A673 (cell line): ENCODE measurements at regions not wholly inside any gene's neighbourhood (a gene's known extent, or its start where the extent isn't known, plus 50 kb on each side); places are given as distances from the start of the nearest gene placed in this dataset.

Experiments
- BruUV-seq: library from RNA; stranded (reverse); fragments of 400-500 nt; replicated peaks from 2 replicates; lab custom pipeline; 2021; lab: Mats Ljungman, UMichigan
- CTCF ChIA-PET: fragments of 300-600 bp; sonication (Branson Sonifier 250); formaldehyde crosslinking; loops from one replicate; lab custom pipeline; 2022; ENCODE audit warnings: antibody characterized with exemption; lab: Charles Lee
- POLR2A ChIA-PET: fragments of 300-600 bp; sonication (Branson Sonifier 250); formaldehyde crosslinking; loops from one replicate; lab custom pipeline; 2022; ENCODE audit warnings: antibody characterized with exemption; ENCODE audit not compliant: low non-redundant PET; lab: Charles Lee
- DNase-seq: peaks from one replicate; pipeline ENCODE4 v3.0.0-alpha.2; 2015; ENCODE audit warnings: low spot score
- H3K27ac ChIP-seq: fragments of 200-600 bp; sonication (generic); 2 replicates; pipeline ENCODE4 v1.5.1; 2016; ENCODE audit warnings: mixed run types, low read depth, mild to moderate bottlenecking, mixed read lengths, antibody characterized with exemption, low read length; ENCODE audit not compliant: poor library complexity, severe bottlenecking
- H3K27me3 ChIP-seq: fragments of 200-600 bp; sonication (generic); replicated peaks from 2 replicates; pipeline ENCODE4 v1.6.1; 2017; ENCODE audit warnings: mixed run types, low read depth, mild to moderate bottlenecking, mixed read lengths, antibody characterized with exemption, low read length; ENCODE audit not compliant: insufficient read depth, poor library complexity
- H3K36me3 ChIP-seq: fragments of 200-600 bp; sonication (generic); 2 replicates; pipeline ENCODE4 v1.6.1; 2016; ENCODE audit warnings: mixed run types, mild to moderate bottlenecking, mixed read lengths, antibody characterized with exemption, low read length; ENCODE audit not compliant: insufficient read depth, poor library complexity, severe bottlenecking
- H3K4me1 ChIP-seq: fragments of 200-600 bp; sonication (generic); 2 replicates; pipeline ENCODE4 v1.6.1; 2017; ENCODE audit warnings: mixed run types, mild to moderate bottlenecking, mixed read lengths, antibody characterized with exemption, low read length; ENCODE audit not compliant: insufficient read depth, poor library complexity, severe bottlenecking
- H3K4me3 ChIP-seq: fragments of 200-600 bp; sonication (generic); 2 replicates; pipeline ENCODE4 v1.5.1; 2016; ENCODE audit warnings: low read depth, mixed run types, mild to moderate bottlenecking, mixed read lengths, low read length; ENCODE audit not compliant: poor library complexity, severe bottlenecking
- H3K9me3 ChIP-seq: fragments of 200-600 bp; sonication (generic); 2 replicates; pipeline ENCODE4 v1.6.1; 2016; ENCODE audit warnings: mixed run types, low read depth, mild to moderate bottlenecking, mixed read lengths, antibody characterized with exemption, low read length; ENCODE audit not compliant: poor library complexity, severe bottlenecking
- CTCF ChIP-seq: fragments of 300-800, 200-600 bp; sonication (generic); conservative IDR thresholded peaks from 2 replicates; pipeline ENCODE4 v1.5.1; 2017; ENCODE audit warnings: low read depth, mild to moderate bottlenecking, antibody characterized with exemption, low read length, moderate library complexity, mixed read lengths
- EZH2 ChIP-seq: fragments of 200-600 bp; sonication (generic); IDR thresholded peaks from 2 replicates; pipeline ENCODE4 v1.6.1; 2017; ENCODE audit warnings: borderline replicate concordance, low read depth, mild to moderate bottlenecking, mixed read lengths, antibody characterized with exemption, low read length; ENCODE audit not compliant: poor library complexity, severe bottlenecking
- intact Hi-C: fragments of 100-400 bp; cut with micrococcal nuclease; formaldehyde crosslinking; loops from one replicate; pipeline ENCODE4 v1.10.0; 2022; ENCODE audit not compliant: unreplicated experiment

GRCh38 chr17:74024871-74025531 lies 178.5 kb upstream of the RPL38 start:
- intact Hi-C loops, result no loop called here

GRCh38 chr17:74027444-74027843 lies 176.0 kb upstream of the RPL38 start:
- no peak overlapping the region for H3K4me3 ChIP-seq
- ChIA-PET CTCF (interaction anchor here (0.7 kb wide), 1 partner anchor 293 kb away, joined by 7 read pairs; no protein-coding TSS in a partner anchor), POLR2A (no interaction called here)
- no TSS peak for BruUV-seq
- no peak for DNase-seq
- no peaks in the 10 kb centered on the region for H3K27me3 ChIP-seq
- TF ChIP-seq EZH2 (no peak), CTCF (no peak)
- no peak overlapping the region for H3K27ac ChIP-seq
- no peaks in the 10 kb centered on the region for H3K4me1 ChIP-seq
- intact Hi-C loops, result no loop called here
- H3K9me3 ChIP-seq, result no peaks in the 10 kb centered on the region
- H3K36me3 ChIP-seq, result no peaks in the 10 kb centered on the region

More at GRCh38 chr17:74024871-74025531, 178.5 kb upstream of the RPL38 start:
- POLR2A ChIA-PET, result no interaction called here
- no peaks in the 10 kb centered on the region for H3K36me3 ChIP-seq
- H3K9me3 ChIP-seq, result no peaks in the 10 kb centered on the region
- no peak overlapping the region for H3K27ac ChIP-seq
- TF ChIP-seq CTCF (no peak), EZH2 (no peak)
- CTCF ChIA-PET, result interaction anchor here (0.6 kb wide), 1 partner anchor 21 kb away, joined by 3 read pairs; no protein-coding TSS in a partner anchor
- BruUV-seq, result no TSS peak
- no peaks in the 10 kb centered on the region for H3K27me3 ChIP-seq
- no peak overlapping the region for H3K4me3 ChIP-seq
- H3K4me1 ChIP-seq, result no peaks in the 10 kb centered on the region
- DNase-seq, result no peak

DNA sequence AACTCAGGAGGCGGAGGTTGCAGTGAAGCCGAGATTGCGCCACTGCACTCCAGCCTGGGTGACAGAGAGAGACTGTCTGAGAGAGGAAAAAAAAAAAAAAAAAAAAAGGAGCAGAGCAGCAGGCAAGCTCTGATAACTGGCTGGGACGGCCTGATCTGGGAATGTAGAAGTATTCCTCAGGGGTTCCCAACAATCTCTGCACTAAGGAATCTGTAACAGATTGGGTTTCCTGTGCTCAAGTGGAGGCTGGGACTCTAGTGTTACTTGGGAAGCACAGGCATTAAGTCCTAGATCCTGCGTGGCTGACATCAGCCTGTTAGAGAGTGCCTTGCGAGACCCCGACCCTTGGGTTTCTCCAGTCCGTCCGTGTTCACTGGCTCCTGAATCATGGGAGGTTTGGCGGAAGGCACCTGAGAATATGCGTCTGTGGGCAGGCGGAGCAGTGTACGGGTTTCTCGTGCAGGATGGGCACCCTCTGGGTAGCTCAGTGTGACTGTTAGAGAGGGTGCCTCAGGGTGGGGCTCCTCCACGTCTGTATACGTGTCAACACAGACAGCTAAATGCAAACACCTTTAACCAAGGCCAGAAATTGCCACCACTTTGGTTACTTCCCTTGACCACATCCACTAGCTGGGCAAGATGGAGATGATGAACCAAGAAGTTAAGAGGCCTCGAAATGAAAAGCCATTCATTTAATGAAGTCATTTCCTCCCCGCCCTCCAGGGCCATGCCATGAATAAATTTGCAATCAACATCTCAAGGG lies 174.9 kb upstream of the RPL38 start:
- BruUV-seq, result no TSS peak
- intact Hi-C loops, result no loop called here
- Histone ChIP-seq H3K36me3 (no peaks in the 10 kb centered on the region), H3K4me1 (no peaks in the 10 kb centered on the region), H3K9me3 (no peaks in the 10 kb centered on the region), H3K4me3 (no peak overlapping the region), H3K27me3 (peaks cover 4% of the 10 kb centered on the region), H3K27ac (no peak overlapping the region)
- ChIA-PET CTCF (interaction anchor here (0.7 kb wide), 1 partner anchor 292 kb away, joined by 7 read pairs; no protein-coding TSS in a partner anchor), POLR2A (no interaction called here)
- no peak for TF ChIP-seq EZH2
- TF ChIP-seq CTCF, result no peak
- no peak for DNase-seq
